Endothelial cell of umbilical vein (primary cell): ENCODE measurements at regions not wholly inside any gene's neighbourhood (a gene's known extent, or its start where the extent isn't known, plus 50 kb on each side); places are given as distances from the start of the nearest gene placed in this dataset.

Source experiments
- BruUV-seq: library from RNA; stranded (reverse); fragments of 400-500 nt; replicated peaks from 2 replicates; lab custom pipeline; 2021; lab: Mats Ljungman, UMichigan
- CTCF ChIA-PET: fragments of 300-600, 350-600 bp; sonication (Branson Sonifier 250); formaldehyde crosslinking; loops from one replicate; lab custom pipeline; 2021; ENCODE audit warnings: antibody characterized with exemption, inconsistent platforms; lab: Charles Lee
- POLR2A ChIA-PET: fragments of 300-600, 350-600 bp; sonication (Branson Sonifier 250); formaldehyde crosslinking; loops from one replicate; lab custom pipeline; 2021; ENCODE audit warnings: antibody characterized with exemption, inconsistent platforms; lab: Charles Lee
- DNase-seq: peaks from one replicate; pipeline ENCODE4 v3.0.0-alpha.2; 2011; ENCODE audit warnings: low read depth, low spot score
- FAIRE-seq: peaks from 2 replicates; lab custom pipeline; 2011; peaks lifted over from hg19 to GRCh38; lab: Jason Lieb, UNC
- H2AFZ ChIP-seq: 2 replicates; pipeline ENCODE4 v1.6.0; 2012; ENCODE audit warnings: low read depth, low read length, control low read depth, inconsistent platforms
- H3K27ac ChIP-seq: 2 replicates; pipeline ENCODE4 v1.5.1; 2011; ENCODE audit warnings: low read depth, mild to moderate bottlenecking, control low read depth, low read length, moderate library complexity; ENCODE audit not compliant: insufficient read depth
- H3K27me3 ChIP-seq, 2 experiments: 2 replicates each; pipeline versions ENCODE4 v1.6.0 to v1.6.1; 2011; ENCODE audit warnings: low read length in 2 of 2, mixed read lengths in 1 of 2; ENCODE audit not compliant: control insufficient read depth in 2 of 2, insufficient read depth in 2 of 2
- H3K36me3 ChIP-seq, 2 experiments: 2 replicates in 1 of 2; 3 replicates in 1 of 2; pipeline ENCODE4 v1.5.1; 2011; ENCODE audit warnings: low read length in 2 of 2, mild to moderate bottlenecking in 1 of 2, moderate library complexity in 1 of 2; ENCODE audit not compliant: control insufficient read depth in 2 of 2, insufficient read depth in 2 of 2; ENCODE audit errors: extremely low read depth in 1 of 2
- H3K4me1 ChIP-seq: 3 replicates; pipeline ENCODE4 v1.5.1; 2011; ENCODE audit warnings: mild to moderate bottlenecking, low read length; ENCODE audit not compliant: control insufficient read depth, insufficient read depth; ENCODE audit errors: extremely low read depth
- H3K4me2 ChIP-seq: 2 replicates; pipeline ENCODE4 v1.6.1; 2011; ENCODE audit warnings: low read length, control low read depth, mixed read lengths; ENCODE audit not compliant: insufficient read depth
- H3K4me3 ChIP-seq, 3 experiments: fragments of 200-600 bp in 1 of 3; sonication (generic), shearing (Covaris generic) in 1 of 3; replicated peaks in 1 of 3; 2 replicates each; pipeline ENCODE4 v1.5.1; 2011 to 2016; ENCODE audit warnings: control low read depth in 3 of 3, low read length in 3 of 3, mild to moderate bottlenecking in 2 of 3, inconsistent platforms in 1 of 3, low read depth in 1 of 3, moderate library complexity in 1 of 3; ENCODE audit not compliant: insufficient read depth in 1 of 3
- H3K79me2 ChIP-seq: 2 replicates; pipeline ENCODE4 v1.6.0; 2012; ENCODE audit warnings: low read length, inconsistent platforms; ENCODE audit not compliant: control insufficient read depth, insufficient read depth
- H3K9ac ChIP-seq: replicated peaks from 2 replicates; pipeline ENCODE3; 2011; ENCODE audit warnings: low read length, control low read depth; ENCODE audit not compliant: insufficient read depth; ENCODE audit errors: extremely low read depth
- H3K9me1 ChIP-seq: replicated peaks from 3 replicates; pipeline ENCODE4 v1.6.0; 2011; ENCODE audit warnings: mild to moderate bottlenecking, low read length; ENCODE audit not compliant: control insufficient read depth, insufficient read depth; ENCODE audit errors: extremely low read depth
- H3K9me3 ChIP-seq: replicated peaks from 2 replicates; pipeline ENCODE4 v1.5.1; 2012; ENCODE audit warnings: low read length, inconsistent platforms; ENCODE audit not compliant: control insufficient read depth, insufficient read depth
- H4K20me1 ChIP-seq: replicated peaks from 2 replicates; pipeline ENCODE3; 2011; ENCODE audit warnings: mild to moderate bottlenecking, low read length; ENCODE audit not compliant: control insufficient read depth, insufficient read depth; ENCODE audit errors: extremely low read depth
- EZH2 ChIP-seq: IDR thresholded peaks from 2 replicates; pipeline ENCODE4 v1.6.1; 2012; ENCODE audit warnings: borderline replicate concordance, low read depth, mild to moderate bottlenecking, moderate library complexity, low read length, inconsistent platforms; ENCODE audit not compliant: severe bottlenecking
- FOS ChIP-seq: IDR thresholded peaks from 2 replicates; pipeline ENCODE4 v1.6.1; 2011; ENCODE audit warnings: mild to moderate bottlenecking, low read length, moderate library complexity, borderline replicate concordance; ENCODE audit not compliant: insufficient read depth
- GATA2 ChIP-seq: IDR thresholded peaks from 2 replicates; pipeline ENCODE4 v1.7.0; 2011; ENCODE audit warnings: low read depth, mild to moderate bottlenecking, moderate library complexity, mixed read lengths, low read length; ENCODE audit not compliant: insufficient read length, insufficient read depth
- JUN ChIP-seq: IDR thresholded peaks from 2 replicates; pipeline ENCODE4 v1.6.1; 2011; ENCODE audit warnings: borderline replicate concordance, low read depth; ENCODE audit not compliant: insufficient read length, insufficient read depth
- MYC ChIP-seq: IDR thresholded peaks from one replicate; pipeline ENCODE4 v1.6.1; 2011; ENCODE audit warnings: mild to moderate bottlenecking, low read depth, low read length
- POLR2A ChIP-seq: IDR thresholded peaks from 2 replicates; pipeline ENCODE4 v1.6.1; 2012; ENCODE audit warnings: low read depth, mild to moderate bottlenecking, control low read depth, low read length
- POLR2AphosphoS5 ChIP-seq: IDR thresholded peaks from 2 replicates; pipeline ENCODE4 v1.6.1; 2012; ENCODE audit warnings: low read depth, mild to moderate bottlenecking, control low read depth, low read length, moderate library complexity; ENCODE audit not compliant: insufficient read depth
- dilution Hi-C: fragments of 300-500 bp; cut with MboI; formaldehyde crosslinking; loops from one replicate; pipeline ENCODE4 v1.15.0; 2019; ENCODE audit warnings: low sequenced_read_pairs; ENCODE audit not compliant: extremely low pct_ligation_motif_present
- intact Hi-C: fragments of 100-400 bp; cut with micrococcal nuclease; formaldehyde crosslinking; loops from one replicate; pipeline ENCODE4 v1.10.0; 2022
- TF ChIP-seq, protein P1 (sequence below): IDR thresholded peaks from 2 replicates; pipeline ENCODE4 v1.6.1; 2011; ENCODE audit not compliant: insufficient read depth, insufficient read length
- TF ChIP-seq, protein P2 (sequence below), 2 donors: IDR thresholded peaks; 1 replicate in 1 of 2; 2 replicates in 1 of 2; pipeline ENCODE4 v1.5.1; 2011; ENCODE audit warnings: low read length in 2 of 2, mild to moderate bottlenecking in 2 of 2, moderate library complexity in 2 of 2, control low read depth in 1 of 2, inconsistent platforms in 1 of 2, low read depth in 1 of 2; ENCODE audit not compliant: insufficient read depth in 1 of 2; ENCODE audit errors: extremely low read depth in 1 of 2

- H3K27me3 ChIP-seq, result no peaks in the 10 kb centered on the region
- H3K27ac ChIP-seq, result no peak overlapping the region
- FAIRE-seq, result no peak
- H3K4me3 ChIP-seq, result no peak overlapping the region
- H3K79me2 ChIP-seq, result no peaks in the 10 kb centered on the region
- BruUV-seq, result no TSS peak
- no peaks in the 10 kb centered on the region for H3K36me3 ChIP-seq
- no peak overlapping the region for H2AFZ ChIP-seq
- TF ChIP-seq POLR2A (no peak), POLR2AphosphoS5 (no peak), FOS (no peak), MYC (no peak), JUN (no peak), GATA2 (no peak), EZH2 (no peak)
- TF ChIP-seq, protein P1, sequence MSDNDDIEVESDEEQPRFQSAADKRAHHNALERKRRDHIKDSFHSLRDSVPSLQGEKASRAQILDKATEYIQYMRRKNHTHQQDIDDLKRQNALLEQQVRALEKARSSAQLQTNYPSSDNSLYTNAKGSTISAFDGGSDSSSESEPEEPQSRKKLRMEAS, result no peak
- TF ChIP-seq, protein P2, sequence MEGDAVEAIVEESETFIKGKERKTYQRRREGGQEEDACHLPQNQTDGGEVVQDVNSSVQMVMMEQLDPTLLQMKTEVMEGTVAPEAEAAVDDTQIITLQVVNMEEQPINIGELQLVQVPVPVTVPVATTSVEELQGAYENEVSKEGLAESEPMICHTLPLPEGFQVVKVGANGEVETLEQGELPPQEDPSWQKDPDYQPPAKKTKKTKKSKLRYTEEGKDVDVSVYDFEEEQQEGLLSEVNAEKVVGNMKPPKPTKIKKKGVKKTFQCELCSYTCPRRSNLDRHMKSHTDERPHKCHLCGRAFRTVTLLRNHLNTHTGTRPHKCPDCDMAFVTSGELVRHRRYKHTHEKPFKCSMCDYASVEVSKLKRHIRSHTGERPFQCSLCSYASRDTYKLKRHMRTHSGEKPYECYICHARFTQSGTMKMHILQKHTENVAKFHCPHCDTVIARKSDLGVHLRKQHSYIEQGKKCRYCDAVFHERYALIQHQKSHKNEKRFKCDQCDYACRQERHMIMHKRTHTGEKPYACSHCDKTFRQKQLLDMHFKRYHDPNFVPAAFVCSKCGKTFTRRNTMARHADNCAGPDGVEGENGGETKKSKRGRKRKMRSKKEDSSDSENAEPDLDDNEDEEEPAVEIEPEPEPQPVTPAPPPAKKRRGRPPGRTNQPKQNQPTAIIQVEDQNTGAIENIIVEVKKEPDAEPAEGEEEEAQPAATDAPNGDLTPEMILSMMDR (IDR thresholded peaks at IDR 0.05; ENCODE audit: extremely low read depth in 1 of 2, insufficient read depth in 1 of 2, low read depth in 1 of 2, low read length in 2 of 2), result no peak
- no peaks in the 10 kb centered on the region for H4K20me1 ChIP-seq
- CTCF ChIA-PET, result no interaction called here
- no peak overlapping the region for H3K4me2 ChIP-seq
- dilution Hi-C loops, result no loop called here
- intact Hi-C loops, result no loop called here
- H3K9me1 ChIP-seq, result no peaks in the 10 kb centered on the region
- DNase-seq, result no peak
- H3K9me3 ChIP-seq, result no peaks in the 10 kb centered on the region
- POLR2A ChIA-PET, result no interaction called here
- no peak overlapping the region for H3K9ac ChIP-seq
- H3K4me1 ChIP-seq, result no peaks in the 10 kb centered on the region
These were observed 571.9 kb upstream of the PHF14 start for GRCh38 chr7:10401793-10402192.
